A549 (cell line): ENCODE measurements at regions not wholly inside any gene's neighbourhood (a gene's known extent, or its start where the extent isn't known, plus 50 kb on each side); places are given as distances from the start of the nearest gene placed in this dataset.

ENCODE experiments used
- ATAC-seq, 2 experiments: fragments of 200-7000 bp in 1 of 2; fragments of >200 bp in 1 of 2; cut with Nextera tagmentation in 1 of 2; cut with Tn5 transposase in 1 of 2; 3 replicates each; pipeline versions ENCODE4 v1.8.0 to v1.9.1; 2018 to 2020; ENCODE audit warnings: mild to moderate bottlenecking in 1 of 2, moderate library complexity in 1 of 2
- CTCF ChIA-PET: fragments of 300-600 bp; sonication (Branson Sonifier 250); formaldehyde crosslinking; extraction: SDS; loops from one replicate; lab custom pipeline; 2021; ENCODE audit warnings: antibody characterized with exemption, inconsistent platforms; lab: Yijun Ruan, JAX
- POLR2A ChIA-PET: fragments of 350-600 bp; formaldehyde crosslinking; extraction: SDS; loops from one replicate; lab custom pipeline; 2021; ENCODE audit warnings: antibody characterized with exemption, inconsistent platforms; lab: Yijun Ruan, JAX
- DNase-seq, 2 experiments: peaks; one replicate each; pipeline versions ENCODE4 v3.0.0 to v3.0.0-alpha.2; 2011 to 2016; ENCODE audit warnings: low read depth in 1 of 2, low spot score in 1 of 2
- FAIRE-seq: peaks from 2 replicates; lab custom pipeline; 2011; peaks lifted over from hg19 to GRCh38; lab: Jason Lieb, UNC
- H3K27ac ChIP-seq, 2 experiments: fragments of >200 bp; sonication (Bioruptor Twin); formaldehyde crosslinking; 3 replicates each; pipeline ENCODE4 v1.5.1; 2016 to 2017
- H3K4me1 ChIP-seq: fragments of >200 bp; sonication (Bioruptor Twin); formaldehyde crosslinking; 3 replicates; pipeline ENCODE4 v1.6.1; 2016
- H3K4me2 ChIP-seq: fragments of >200 bp; sonication (Bioruptor Twin); formaldehyde crosslinking; 3 replicates; pipeline ENCODE4 v1.6.1; 2016
- H3K4me3 ChIP-seq: fragments of >200 bp; sonication (Bioruptor Twin); formaldehyde crosslinking; 3 replicates; pipeline ENCODE4 v1.5.1; 2016
- H3K9me3 ChIP-seq: fragments of >200 bp; sonication (Bioruptor Twin); formaldehyde crosslinking; 3 replicates; pipeline ENCODE4 v1.6.1; 2016
- BHLHE40 ChIP-seq: IDR thresholded peaks from 2 replicates; pipeline ENCODE4 v1.6.1; 2012; ENCODE audit warnings: low read depth, low read length, inconsistent platforms
- CBX8 ChIP-seq: fragments of 200-600 bp; sonication (generic); IDR thresholded peaks from 2 replicates; pipeline ENCODE4 v1.6.1; 2016
- CTCF ChIP-seq: fragments of >200 bp; sonication (Bioruptor Twin); formaldehyde crosslinking; IDR thresholded peaks from 3 replicates; pipeline ENCODE4 v1.5.1; 2016
- ESRRA ChIP-seq: fragments of 150-350 bp; IDR thresholded peaks from 2 replicates; pipeline ENCODE4 v1.6.1; 2014; ENCODE audit warnings: mild to moderate bottlenecking, low read length, borderline replicate concordance
- FOSB ChIP-seq: fragments of 250-450 bp; sonication (Bioruptor Pico); IDR thresholded peaks from 2 replicates; pipeline ENCODE4 v1.5.0; 2020; ENCODE audit warnings: mild to moderate bottlenecking, moderate library complexity
- FOXS1 ChIP-seq: fragments of 250-450 bp; sonication (Bioruptor Pico); IDR thresholded peaks from 2 replicates; pipeline ENCODE4 v1.5.0; 2020; ENCODE audit warnings: mild to moderate bottlenecking, moderate library complexity
- HDAC2 ChIP-seq: fragments of 200-600 bp; sonication (generic); IDR thresholded peaks from 2 replicates; pipeline ENCODE4 v1.6.1; 2016
- HES2 ChIP-seq: fragments of >200 bp; sonication (Bioruptor Twin); formaldehyde crosslinking; IDR thresholded peaks from 2 replicates; pipeline ENCODE4 v1.6.1; 2016
- HMGXB4 ChIP-seq: fragments of 250-450 bp; sonication (Bioruptor Pico); IDR thresholded peaks from 2 replicates; pipeline ENCODE4 v1.5.0; 2021; ENCODE audit warnings: mild to moderate bottlenecking, moderate library complexity, borderline replicate concordance
- HOXB5 ChIP-seq: fragments of 250-450 bp; sonication (Bioruptor Pico); IDR thresholded peaks from 2 replicates; pipeline ENCODE4 v1.5.0; 2020; ENCODE audit warnings: mild to moderate bottlenecking, moderate library complexity
- JUNB ChIP-seq: fragments of >200 bp; sonication (Bioruptor Twin); formaldehyde crosslinking; IDR thresholded peaks from 2 replicates; pipeline ENCODE4 v1.6.1; 2016
- KDM1A ChIP-seq: fragments of 200-600 bp; sonication (generic); IDR thresholded peaks from 2 replicates; pipeline ENCODE4 v1.6.1; 2016; ENCODE audit warnings: low read depth, mild to moderate bottlenecking
- MAX ChIP-seq: IDR thresholded peaks from 2 replicates; pipeline ENCODE4 v1.6.1; 2012
- NPAS2 ChIP-seq: fragments of 250-450 bp; sonication (Bioruptor Pico); IDR thresholded peaks from 2 replicates; pipeline ENCODE4 v1.8.0; 2022; ENCODE audit warnings: mild to moderate bottlenecking, moderate library complexity, borderline replicate concordance
- NR3C1 ChIP-seq: fragments of >200 bp; sonication (Bioruptor Twin); formaldehyde crosslinking; IDR thresholded peaks from 3 replicates; pipeline ENCODE4 v1.6.1; 2017
- PBX3 ChIP-seq: IDR thresholded peaks from 2 replicates; pipeline ENCODE4 v1.6.1; 2012
- POLR2A ChIP-seq: IDR thresholded peaks from 2 replicates; pipeline ENCODE4 v1.6.1; 2012; ENCODE audit warnings: mild to moderate bottlenecking, low read length
- POLR2AphosphoS2 ChIP-seq: conservative IDR thresholded peaks from 2 replicates; pipeline ENCODE4 v1.6.1; 2012; ENCODE audit warnings: low read length, improper control_type of control experiment, inconsistent platforms
- RARB ChIP-seq: fragments of 250-450 bp; sonication (Bioruptor Pico); IDR thresholded peaks from 2 replicates; pipeline ENCODE4 v1.8.0; 2021; ENCODE audit warnings: mild to moderate bottlenecking, moderate library complexity
- RCOR1 ChIP-seq: fragments of 150-350 bp; IDR thresholded peaks from 2 replicates; pipeline ENCODE4 v1.6.1; 2014; ENCODE audit warnings: antibody characterized with exemption, low read length, low read depth
- SMC3 ChIP-seq: fragments of >200 bp; sonication (Bioruptor Twin); formaldehyde crosslinking; IDR thresholded peaks from 3 replicates; pipeline ENCODE4 v1.6.1; 2018; ENCODE audit warnings: inconsistent platforms
- TP53 ChIP-seq: fragments of 250-450 bp; sonication (Bioruptor Pico); IDR thresholded peaks from 2 replicates; pipeline ENCODE4 v1.5.0; 2021; ENCODE audit warnings: mild to moderate bottlenecking, moderate library complexity
- USF2 ChIP-seq: fragments of 450-650 bp; IDR thresholded peaks from 2 replicates; pipeline ENCODE4 v1.6.1; 2014; ENCODE audit warnings: antibody characterized with exemption
- ZC3H11A ChIP-seq: fragments of 450-650 bp; IDR thresholded peaks from 2 replicates; pipeline ENCODE4 v1.6.1; 2014; ENCODE audit warnings: antibody characterized with exemption, mild to moderate bottlenecking
- ZSCAN20 ChIP-seq: fragments of 250-450 bp; sonication (Bioruptor Pico); IDR thresholded peaks from 2 replicates; pipeline ENCODE4 v1.8.0; 2022; ENCODE audit warnings: mild to moderate bottlenecking, moderate library complexity
- WGBS: methylation state at CpG from one replicate; pipeline ENCODE4 v1.1.6; 2017; ENCODE audit errors: missing lambda C conversion rate; 5-methylcytosine and 5-hydroxymethylcytosine counted together

- CTCF ChIA-PET = no interaction called here
- Histone ChIP-seq H3K27ac (no peak overlapping the region), H3K4me3 (no peak overlapping the region), H3K9me3 (no peaks in the 10 kb centered on the region), H3K4me2 (no peak overlapping the region), H3K4me1 (no peaks in the 10 kb centered on the region)
- TF ChIP-seq RARB (CRISPR knock-in tag) (no peak), JUNB (no peak), HMGXB4 (no peak), NPAS2 (CRISPR knock-in tag) (no peak), HES2 (no peak), TP53 (CRISPR knock-in tag) (no peak), FOSB (CRISPR knock-in tag) (no peak), CBX8 (no peak), SMC3 (no peak), POLR2A (no peak), HDAC2 (no peak), ESRRA (no peak), BHLHE40 (no peak), CTCF (no peak), FOXS1 (CRISPR knock-in tag) (no peak), PBX3 (no peak), USF2 (no peak)
- 17% methylated on average over 1 of the region's 1 CpG for WGBS
- ATAC-seq = no peak
- no peak for DNase-seq
- FAIRE-seq = no peak
- POLR2A ChIA-PET = no interaction called here
Measured at GRCh38 chr2:146363731-146364130, 1481.1 kb upstream of the ACVR2A start.

GRCh38 chr2:146351689-146352088, 1493.1 kb upstream of the ACVR2A start:
- no peaks in the 10 kb centered on the region for H3K4me1 ChIP-seq
- FAIRE-seq (no peak), DNase-seq (no peak), ATAC-seq (no peak)
- H3K27ac ChIP-seq = no peak overlapping the region
- H3K4me2 ChIP-seq = no peak overlapping the region
- ChIA-PET CTCF (no interaction called here), POLR2A (no interaction called here)
- H3K4me3 ChIP-seq = no peak overlapping the region
- no peaks in the 10 kb centered on the region for H3K9me3 ChIP-seq
- TF ChIP-seq HDAC2 (no peak), ZC3H11A (no peak), KDM1A (no peak), FOSB (CRISPR knock-in tag) (no peak)

GRCh38 chr2:146349334-146349733, 1495.5 kb upstream of the ACVR2A start:
- no peak overlapping the region for H3K27ac ChIP-seq
- no peaks in the 10 kb centered on the region for H3K4me1 ChIP-seq
- no peaks in the 10 kb centered on the region for H3K9me3 ChIP-seq
- H3K4me3 ChIP-seq = no peak overlapping the region
- DNase-seq = no peak
- FAIRE-seq = no peak
- peak overlapping the region; percentile 48 for H3K4me2 ChIP-seq
- no peak for ATAC-seq
- POLR2A ChIA-PET = no interaction called here
- WGBS = 15% methylated on average over 3 of the region's 3 CpGs
- TF ChIP-seq ZC3H11A (no peak), RCOR1 (no peak), MAX (no peak), SMC3 (no peak), POLR2AphosphoS2 (no peak), CBX8 (no peak), HOXB5 (no peak), ZSCAN20 (CRISPR knock-in tag) (no peak), NR3C1 (no peak)
- CTCF ChIA-PET = no interaction called here
